B cell (primary cell): ENCODE measurements at regions not wholly inside any gene's neighbourhood (a gene's known extent, or its start where the extent isn't known, plus 50 kb on each side); places are given as distances from the start of the nearest gene placed in this dataset.
"Not testable (repeated sequence)": the region's sequence is repeated elsewhere in the genome, so short reads cannot be mapped to it uniquely, and the experiment has no call there.

Experiments
- ATAC-seq: fragments of 200-7000 bp; cut with Tn5 transposase; one replicate; pipeline ENCODE4 v1.10.0; 2021; ENCODE audit warnings: low read depth, mild to moderate bottlenecking, moderate number of reproducible peaks, moderate library complexity
- CTCF ChIA-PET: fragments of 350-600 bp; sonication (Branson Sonifier 250); formaldehyde crosslinking; loops from one replicate; lab custom pipeline; 2021; ENCODE audit warnings: antibody characterized with exemption, inconsistent platforms; lab: Charles Lee
- POLR2A ChIA-PET: fragments of 350-600 bp; sonication (Branson Sonifier 250); formaldehyde crosslinking; loops from one replicate; lab custom pipeline; 2021; ENCODE audit warnings: antibody characterized with exemption; lab: Charles Lee
- DNase-seq: peaks from one replicate; pipeline ENCODE4 v3.0.0; 2013
- H2AFZ ChIP-seq: 2 replicates; pipeline ENCODE4 v1.6.1; 2012; ENCODE audit warnings: mild to moderate bottlenecking, low read depth, low read length; ENCODE audit not compliant: insufficient read depth, poor library complexity, severe bottlenecking
- H3K27ac ChIP-seq, 2 donors: 1 replicate in 1 of 2; 2 replicates in 1 of 2; pipeline ENCODE4 v1.5.1; 2012 to 2013; ENCODE audit warnings: low read length in 2 of 2, mild to moderate bottlenecking in 2 of 2, moderate library complexity in 1 of 2
- H3K27me3 ChIP-seq, 4 experiments: fragments of 200-600 bp in 1 of 4; sonication (generic) in 1 of 4; replicated peaks in 1 of 4; 1 replicate in 2 of 4; 2 replicates in 2 of 4; pipeline versions ENCODE4 v1.6.1 to v1.7.0; 2013 to 2016; ENCODE audit warnings: low read length in 3 of 4, mild to moderate bottlenecking in 2 of 4, mixed read lengths in 1 of 4, moderate library complexity in 1 of 4; ENCODE audit not compliant: insufficient read depth in 4 of 4, control insufficient read depth in 3 of 4; ENCODE audit errors: control extremely low read depth in 1 of 4
- H3K36me3 ChIP-seq, 2 experiments: replicated peaks in 1 of 2; 1 replicate in 1 of 2; 2 replicates in 1 of 2; pipeline versions ENCODE4 v1.6.1 to v1.7.1; 2013; ENCODE audit warnings: low read length in 1 of 2; ENCODE audit not compliant: insufficient read depth in 2 of 2, control insufficient read depth in 1 of 2; ENCODE audit errors: control extremely low read depth in 1 of 2, extremely low read depth in 1 of 2
- H3K4me1 ChIP-seq, 2 donors: fragments of 200-600 bp in 1 of 2; sonication (generic) in 1 of 2; 1 replicate in 1 of 2; 2 replicates in 1 of 2; pipeline versions ENCODE4 v1.5.1 to v1.6.1; 2013 to 2017; ENCODE audit warnings: low read length in 2 of 2; ENCODE audit not compliant: control insufficient read depth in 2 of 2, insufficient read depth in 2 of 2
- H3K4me2 ChIP-seq: replicated peaks from 2 replicates; pipeline ENCODE3; 2012; ENCODE audit warnings: mild to moderate bottlenecking, low read depth, low read length; ENCODE audit not compliant: poor library complexity, severe bottlenecking
- H3K4me3 ChIP-seq, 5 experiments: fragments of 200-600 bp in 1 of 5; sonication (generic) in 1 of 5; 1 replicate in 3 of 5; 2 replicates in 2 of 5; pipeline versions ENCODE4 v1.5.1 to v1.7.0; 2011 to 2016; ENCODE audit warnings: low read length in 4 of 5, mild to moderate bottlenecking in 4 of 5, low read depth in 2 of 5, control low read depth in 1 of 5, moderate library complexity in 1 of 5; ENCODE audit not compliant: insufficient read depth in 1 of 5; ENCODE audit errors: control extremely low read depth in 1 of 5, extremely low read depth in 1 of 5
- H3K79me2 ChIP-seq: fragments of 200-600 bp; sonication (generic); one replicate; pipeline ENCODE4 v1.6.0; 2016; ENCODE audit warnings: low read length; ENCODE audit not compliant: control insufficient read depth, insufficient read depth
- H3K9ac ChIP-seq: fragments of 200-600 bp; sonication (generic); 2 replicates; pipeline ENCODE4 v1.6.1; 2017; ENCODE audit warnings: mild to moderate bottlenecking, low read length, moderate library complexity
- H3K9me3 ChIP-seq, 3 donors: one replicate each; pipeline versions ENCODE4 v1.6.1 to v1.7.1; 2013; ENCODE audit warnings: low read length in 2 of 3; ENCODE audit not compliant: control insufficient read depth in 2 of 3, insufficient read depth in 1 of 3; ENCODE audit errors: control extremely low read depth in 1 of 3
- H4K20me1 ChIP-seq: 2 replicates; pipeline ENCODE4 v1.6.0; 2012; ENCODE audit warnings: mild to moderate bottlenecking, low read length; ENCODE audit not compliant: insufficient read depth, control insufficient read depth, poor library complexity, severe bottlenecking
- H3K27ac Mint-ChIP-seq: one replicate; pipeline ENCODE4 v1.8.0; 2021; ENCODE audit warnings: mixed read lengths
- H3K27me3 Mint-ChIP-seq: one replicate; pipeline ENCODE4 v1.8.0; 2021; ENCODE audit warnings: mixed read lengths
- H3K4me1 Mint-ChIP-seq: one replicate; pipeline ENCODE4 v1.8.0; 2021; ENCODE audit warnings: mixed read lengths
- H3K4me3 Mint-ChIP-seq: one replicate; pipeline ENCODE4 v1.8.0; 2021; ENCODE audit warnings: mixed read lengths
- H3K9me3 Mint-ChIP-seq: one replicate; pipeline ENCODE4 v1.8.0; 2022; ENCODE audit warnings: mixed read lengths; ENCODE audit not compliant: insufficient read depth
- CTCF ChIP-seq: fragments of 200-600 bp; IDR thresholded peaks from one replicate; pipeline ENCODE4 v1.8.0; 2022; ENCODE audit warnings: antibody characterized with exemption, mild to moderate bottlenecking
- EZH2 ChIP-seq: IDR thresholded peaks from 2 replicates; pipeline ENCODE4 v1.6.1; 2012; ENCODE audit warnings: borderline replicate concordance, low read depth, mild to moderate bottlenecking, moderate library complexity, low read length; ENCODE audit not compliant: insufficient read depth, poor library complexity, severe bottlenecking
- WGBS: methylation state at CpG from one replicate; pipeline ENCODE4 v1.1.5; 2013; ENCODE audit warnings: missing lambda C conversion rate; ENCODE audit not compliant: insufficient coverage; 5-methylcytosine and 5-hydroxymethylcytosine counted together
- intact Hi-C: fragments of 100-400 bp; cut with micrococcal nuclease; formaldehyde crosslinking; loops from one replicate; pipeline ENCODE4 v1.10.0; 2022

DNA sequence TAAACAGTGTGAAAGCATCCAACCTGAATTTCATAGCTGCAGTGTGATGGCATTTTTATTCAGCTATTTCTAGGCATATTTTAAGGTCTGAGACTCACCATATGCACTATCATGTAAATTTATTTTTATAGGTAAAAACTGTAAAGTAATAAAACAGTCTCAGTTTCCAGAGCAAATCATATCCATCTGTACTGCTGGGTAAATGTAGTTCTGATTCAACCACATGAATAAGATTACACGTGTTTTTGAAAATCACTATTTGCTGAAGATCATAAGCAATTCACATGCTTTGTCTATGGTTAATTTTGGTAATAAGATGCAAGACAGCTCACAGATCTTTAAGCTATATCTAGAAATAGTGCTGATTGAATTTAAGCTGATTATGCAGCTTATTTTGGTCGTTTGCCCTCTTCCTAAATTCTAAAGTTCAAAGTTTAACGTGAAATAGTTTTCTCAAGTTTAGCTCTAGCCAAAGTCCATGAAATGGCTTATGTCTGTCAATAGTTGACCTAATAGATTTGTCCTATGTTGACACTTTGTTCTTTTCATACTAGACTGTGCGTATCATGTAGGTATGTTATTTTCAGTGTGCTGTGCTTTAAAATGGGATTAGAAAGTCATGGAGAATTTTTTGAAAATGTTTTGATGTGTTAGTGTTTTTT lies 489.0 kb downstream of the USP25 start:
- no peaks in the 10 kb centered on the region for H3K36me3 ChIP-seq
- H3K79me2 ChIP-seq: no peaks in the 10 kb centered on the region
- no CpG with 5 or more reads among the region's 4 CpGs for WGBS
- DNase-seq (no peak), ATAC-seq (no peak)
- no peaks in the 10 kb centered on the region for H3K27me3 Mint-ChIP-seq
- H3K9me3 Mint-ChIP-seq: no peaks in the 10 kb centered on the region
- no peak overlapping the region for H3K27ac Mint-ChIP-seq
- CTCF ChIA-PET: no interaction called here
- H3K4me1 ChIP-seq: no peaks in the 10 kb centered on the region
- no peak overlapping the region for H2AFZ ChIP-seq
- H3K4me2 ChIP-seq: no peak overlapping the region
- TF ChIP-seq CTCF (no peak), EZH2 (no peak)
- H4K20me1 ChIP-seq: no peaks in the 10 kb centered on the region
- intact Hi-C loops: no loop called here
- H3K4me3 ChIP-seq: no peak overlapping the region
- no peaks in the 10 kb centered on the region for H3K4me1 Mint-ChIP-seq
- POLR2A ChIA-PET: no interaction called here
- H3K27me3 ChIP-seq: no peaks in the 10 kb centered on the region
- no peak overlapping the region for H3K9ac ChIP-seq
- H3K4me3 Mint-ChIP-seq: no peak overlapping the region
- no peaks in the 10 kb centered on the region for H3K9me3 ChIP-seq
- no peak overlapping the region for H3K27ac ChIP-seq

DNA sequence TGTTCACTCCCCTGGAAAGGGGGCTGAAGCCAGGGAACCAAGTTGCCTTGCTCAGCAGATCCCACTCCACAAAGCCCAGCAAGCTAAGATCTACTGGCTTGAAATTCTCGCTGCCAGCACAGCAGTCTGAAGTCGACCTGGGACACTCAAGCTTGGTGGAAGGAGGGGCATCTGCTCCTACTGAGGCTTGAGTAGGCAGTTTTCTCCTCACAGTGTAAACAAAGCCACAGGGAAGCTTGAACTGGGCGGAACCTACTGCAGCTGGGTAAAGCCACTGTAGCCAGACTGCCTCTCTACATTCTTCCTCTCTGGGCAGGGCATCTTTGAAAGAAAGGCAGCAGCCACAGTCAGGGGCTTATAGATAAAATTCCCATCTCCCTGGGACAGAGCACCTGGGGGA lies 495.0 kb downstream of the USP25 start:
- H3K4me1 Mint-ChIP-seq, H3K4me3 ChIP-seq, H4K20me1 ChIP-seq, H3K4me3 Mint-ChIP-seq, H3K4me1 ChIP-seq, DNase-seq, H3K27ac Mint-ChIP-seq, H3K79me2 ChIP-seq, H3K27me3 Mint-ChIP-seq, H3K9ac ChIP-seq, H3K9me3 Mint-ChIP-seq, H3K36me3 ChIP-seq, H2AFZ ChIP-seq, POLR2A ChIA-PET, CTCF ChIA-PET, H3K4me2 ChIP-seq, ATAC-seq, H3K27me3 ChIP-seq, H3K9me3 ChIP-seq, H3K27ac ChIP-seq, intact Hi-C loops: not testable (repeated sequence)
- WGBS: 71% methylated on average over 2 of the region's 3 CpGs
